Thyroid gland (tissue), 4 donors: ENCODE measurements at regions not wholly inside any gene's neighbourhood (a gene's known extent, or its start where the extent isn't known, plus 50 kb on each side); places are given as distances from the start of the nearest gene placed in this dataset.

Experiments used
- CTCF ChIP-seq, 6 experiments: fragments of 200-600 bp in 3 of 6; fragments of 450-650 bp in 3 of 6; sonication (generic) in 3 of 6; IDR thresholded peaks; one replicate each; pipeline ENCODE4 v1.5.1; 2016 to 2019; ENCODE audit warnings: antibody characterized with exemption in 6 of 6, mild to moderate bottlenecking in 2 of 6, inconsistent platforms in 1 of 6, moderate library complexity in 1 of 6
- POLR2A ChIP-seq, 2 donors: fragments of 450-650 bp; IDR thresholded peaks; one replicate each; pipeline ENCODE4 v1.6.1; 2017; ENCODE audit warnings: antibody characterized with exemption in 2 of 2, mild to moderate bottlenecking in 2 of 2, moderate library complexity in 1 of 2

GRCh38 chr7:124550036-124550435 is 215.6 kb downstream of the GPR37 start:
- TF ChIP-seq CTCF (IDR thresholded peaks at IDR 0.05) (no peak), POLR2A (IDR thresholded peaks at IDR 0.05) (no peak)
